ENCODE measurements at regions not wholly inside any gene's neighbourhood (a gene's known extent, or its start where the extent isn't known, plus 50 kb on each side); places are given as distances from the start of the nearest gene placed in this dataset.

GRCh38 chr2:198411936-198412335 is 607.5 kb downstream of the PLCL1 start:
- H3K4me3 ChIP-seq (ENCODE audit: low read depth in 1 of 5, low read length in 5 of 5): no peak overlapping the region
- no peaks in the 10 kb centered on the region for H3K9me3 ChIP-seq (ENCODE audit: control insufficient read depth in 5 of 5, low read length in 5 of 5)
- H3K27me3 ChIP-seq (ENCODE audit: control insufficient read depth in 5 of 5, insufficient read depth in 4 of 5, low read length in 5 of 5): no peaks in the 10 kb centered on the region
- no peak overlapping the region for H3K9ac ChIP-seq (ENCODE audit: low read length in 5 of 5)
- H3K27ac ChIP-seq (ENCODE audit: low read depth, low read length): no peak overlapping the region
- H3K36me3 ChIP-seq (ENCODE audit: control insufficient read depth in 5 of 5, insufficient read depth in 5 of 5, low read length in 5 of 5): no peaks in the 10 kb centered on the region
- no peaks in the 10 kb centered on the region for H3K4me1 ChIP-seq (ENCODE audit: control insufficient read depth in 5 of 5, insufficient read depth in 5 of 5, low read length in 5 of 5)

GRCh38 chr2:198408171-198408570 is 603.8 kb downstream of the PLCL1 start:
- Histone ChIP-seq H3K9ac (ENCODE audit: low read length in 5 of 5) (no peak overlapping the region), H3K4me3 (ENCODE audit: low read depth in 1 of 5, low read length in 5 of 5) (no peak overlapping the region), H3K27me3 (ENCODE audit: control insufficient read depth in 5 of 5, insufficient read depth in 4 of 5, low read length in 5 of 5) (no peaks in the 10 kb centered on the region), H3K27ac (ENCODE audit: low read depth, low read length) (no peak overlapping the region), H3K9me3 (ENCODE audit: control insufficient read depth in 5 of 5, low read length in 5 of 5) (no peaks in the 10 kb centered on the region), H3K36me3 (ENCODE audit: control insufficient read depth in 5 of 5, insufficient read depth in 5 of 5, low read length in 5 of 5) (no peaks in the 10 kb centered on the region), H3K4me1 (ENCODE audit: control insufficient read depth in 5 of 5, insufficient read depth in 5 of 5, low read length in 5 of 5) (no peaks in the 10 kb centered on the region)

GRCh38 chr2:198405311-198405710 is 600.9 kb downstream of the PLCL1 start:
- Histone ChIP-seq H3K27ac (ENCODE audit: low read depth, low read length) (no peak overlapping the region), H3K9ac (ENCODE audit: low read length in 5 of 5) (no peak overlapping the region), H3K36me3 (ENCODE audit: control insufficient read depth in 5 of 5, insufficient read depth in 5 of 5, low read length in 5 of 5) (no peaks in the 10 kb centered on the region), H3K4me3 (ENCODE audit: low read depth in 1 of 5, low read length in 5 of 5) (no peak overlapping the region), H3K27me3 (ENCODE audit: control insufficient read depth in 5 of 5, insufficient read depth in 4 of 5, low read length in 5 of 5) (no peaks in the 10 kb centered on the region), H3K4me1 (ENCODE audit: control insufficient read depth in 5 of 5, insufficient read depth in 5 of 5, low read length in 5 of 5) (no peaks in the 10 kb centered on the region), H3K9me3 (ENCODE audit: control insufficient read depth in 5 of 5, low read length in 5 of 5) (no peaks in the 10 kb centered on the region)

- H3K27ac ChIP-seq (ENCODE audit: low read depth, low read length): no peak overlapping the region
- H3K36me3 ChIP-seq (ENCODE audit: control insufficient read depth in 5 of 5, insufficient read depth in 5 of 5, low read length in 5 of 5): no peaks in the 10 kb centered on the region
- H3K4me3 ChIP-seq (ENCODE audit: low read depth in 1 of 5, low read length in 5 of 5): no peak overlapping the region
- H3K27me3 ChIP-seq (ENCODE audit: control insufficient read depth in 5 of 5, insufficient read depth in 4 of 5, low read length in 5 of 5): no peaks in the 10 kb centered on the region
- H3K4me1 ChIP-seq (ENCODE audit: control insufficient read depth in 5 of 5, insufficient read depth in 5 of 5, low read length in 5 of 5): no peaks in the 10 kb centered on the region
- H3K9me3 ChIP-seq (ENCODE audit: control insufficient read depth in 5 of 5, low read length in 5 of 5): no peaks in the 10 kb centered on the region
- no peak overlapping the region for H3K9ac ChIP-seq (ENCODE audit: low read length in 5 of 5)
Measured at GRCh38 chr2:198401644-198402043, 597.3 kb downstream of the PLCL1 start.

GRCh38 chr2:198400999-198401398 is 596.6 kb downstream of the PLCL1 start:
- H3K27me3 ChIP-seq (ENCODE audit: control insufficient read depth in 5 of 5, insufficient read depth in 4 of 5, low read length in 5 of 5): no peaks in the 10 kb centered on the region
- no peaks in the 10 kb centered on the region for H3K4me1 ChIP-seq (ENCODE audit: control insufficient read depth in 5 of 5, insufficient read depth in 5 of 5, low read length in 5 of 5)
- H3K36me3 ChIP-seq (ENCODE audit: control insufficient read depth in 5 of 5, insufficient read depth in 5 of 5, low read length in 5 of 5): no peaks in the 10 kb centered on the region
- H3K9me3 ChIP-seq (ENCODE audit: control insufficient read depth in 5 of 5, low read length in 5 of 5): no peaks in the 10 kb centered on the region
- H3K9ac ChIP-seq (ENCODE audit: low read length in 5 of 5): no peak overlapping the region
- no peak overlapping the region for H3K4me3 ChIP-seq (ENCODE audit: low read depth in 1 of 5, low read length in 5 of 5)
- no peak overlapping the region for H3K27ac ChIP-seq (ENCODE audit: low read depth, low read length)

- Histone ChIP-seq H3K4me1 (ENCODE audit: control insufficient read depth in 5 of 5, insufficient read depth in 5 of 5, low read length in 5 of 5) (no peaks in the 10 kb centered on the region), H3K9me3 (ENCODE audit: control insufficient read depth in 5 of 5, low read length in 5 of 5) (no peaks in the 10 kb centered on the region), H3K36me3 (ENCODE audit: control insufficient read depth in 5 of 5, insufficient read depth in 5 of 5, low read length in 5 of 5) (no peaks in the 10 kb centered on the region)
Measured at GRCh38 chr2:198394208-198394607, 589.8 kb downstream of the PLCL1 start.

GRCh38 chr2:198390670-198391069 is 586.3 kb downstream of the PLCL1 start:
- Histone ChIP-seq H3K9me3 (ENCODE audit: control insufficient read depth in 5 of 5, low read length in 5 of 5) (no peaks in the 10 kb centered on the region), H3K27me3 (ENCODE audit: control insufficient read depth in 5 of 5, insufficient read depth in 4 of 5, low read length in 5 of 5) (no peaks in the 10 kb centered on the region), H3K9ac (ENCODE audit: low read length in 5 of 5) (no peak overlapping the region), H3K4me3 (ENCODE audit: low read depth in 1 of 5, low read length in 5 of 5) (no peak overlapping the region), H3K27ac (ENCODE audit: low read depth, low read length) (no peak overlapping the region), H3K4me1 (ENCODE audit: control insufficient read depth in 5 of 5, insufficient read depth in 5 of 5, low read length in 5 of 5) (no peaks in the 10 kb centered on the region), H3K36me3 (ENCODE audit: control insufficient read depth in 5 of 5, insufficient read depth in 5 of 5, low read length in 5 of 5) (no peaks in the 10 kb centered on the region)

More at GRCh38 chr2:198394208-198394607, 589.8 kb downstream of the PLCL1 start:
- H3K4me3 ChIP-seq (ENCODE audit: low read depth in 1 of 5, low read length in 5 of 5): no peak overlapping the region
- H3K9ac ChIP-seq (ENCODE audit: low read length in 5 of 5): no peak overlapping the region
- H3K27ac ChIP-seq (ENCODE audit: low read depth, low read length): no peak overlapping the region
- no peaks in the 10 kb centered on the region for H3K27me3 ChIP-seq (ENCODE audit: control insufficient read depth in 5 of 5, insufficient read depth in 4 of 5, low read length in 5 of 5)

GRCh38 chr2:198387677-198388076 is 583.3 kb downstream of the PLCL1 start:
- Histone ChIP-seq H3K27me3 (ENCODE audit: control insufficient read depth in 5 of 5, insufficient read depth in 4 of 5, low read length in 5 of 5) (no peaks in the 10 kb centered on the region), H3K9ac (ENCODE audit: low read length in 5 of 5) (no peak overlapping the region), H3K36me3 (ENCODE audit: control insufficient read depth in 5 of 5, insufficient read depth in 5 of 5, low read length in 5 of 5) (no peaks in the 10 kb centered on the region), H3K4me3 (ENCODE audit: low read depth in 1 of 5, low read length in 5 of 5) (no peak overlapping the region), H3K4me1 (ENCODE audit: control insufficient read depth in 5 of 5, insufficient read depth in 5 of 5, low read length in 5 of 5) (no peaks in the 10 kb centered on the region), H3K27ac (ENCODE audit: low read depth, low read length) (no peak overlapping the region), H3K9me3 (ENCODE audit: control insufficient read depth in 5 of 5, low read length in 5 of 5) (no peaks in the 10 kb centered on the region)

- Histone ChIP-seq H3K36me3 (ENCODE audit: control insufficient read depth in 5 of 5, insufficient read depth in 5 of 5, low read length in 5 of 5) (no peaks in the 10 kb centered on the region), H3K27me3 (ENCODE audit: control insufficient read depth in 5 of 5, insufficient read depth in 4 of 5, low read length in 5 of 5) (no peaks in the 10 kb centered on the region), H3K4me1 (ENCODE audit: control insufficient read depth in 5 of 5, insufficient read depth in 5 of 5, low read length in 5 of 5) (no peaks in the 10 kb centered on the region), H3K4me3 (ENCODE audit: low read depth in 1 of 5, low read length in 5 of 5) (no peak overlapping the region), H3K27ac (ENCODE audit: low read depth, low read length) (no peak overlapping the region), H3K9me3 (ENCODE audit: control insufficient read depth in 5 of 5, low read length in 5 of 5) (no peaks in the 10 kb centered on the region), H3K9ac (ENCODE audit: low read length in 5 of 5) (no peak overlapping the region)
Measured at GRCh38 chr2:198385856-198386255, 581.5 kb downstream of the PLCL1 start.

- no peaks in the 10 kb centered on the region for H3K27me3 ChIP-seq (ENCODE audit: control insufficient read depth in 5 of 5, insufficient read depth in 4 of 5, low read length in 5 of 5)
- no peak overlapping the region for H3K9ac ChIP-seq (ENCODE audit: low read length in 5 of 5)
- no peaks in the 10 kb centered on the region for H3K9me3 ChIP-seq (ENCODE audit: control insufficient read depth in 5 of 5, low read length in 5 of 5)
- no peak overlapping the region for H3K27ac ChIP-seq (ENCODE audit: low read depth, low read length)
- H3K4me3 ChIP-seq (ENCODE audit: low read depth in 1 of 5, low read length in 5 of 5): no peak overlapping the region
- H3K36me3 ChIP-seq (ENCODE audit: control insufficient read depth in 5 of 5, insufficient read depth in 5 of 5, low read length in 5 of 5): no peaks in the 10 kb centered on the region
- no peaks in the 10 kb centered on the region for H3K4me1 ChIP-seq (ENCODE audit: control insufficient read depth in 5 of 5, insufficient read depth in 5 of 5, low read length in 5 of 5)
Measured at GRCh38 chr2:198385326-198385725, 580.9 kb downstream of the PLCL1 start.

- no peaks in the 10 kb centered on the region for H3K36me3 ChIP-seq (ENCODE audit: control insufficient read depth in 5 of 5, insufficient read depth in 5 of 5, low read length in 5 of 5)
- H3K27ac ChIP-seq (ENCODE audit: low read depth, low read length): no peak overlapping the region
- no peak overlapping the region for H3K9ac ChIP-seq (ENCODE audit: low read length in 5 of 5)
- H3K4me3 ChIP-seq (ENCODE audit: low read depth in 1 of 5, low read length in 5 of 5): no peak overlapping the region
- no peaks in the 10 kb centered on the region for H3K4me1 ChIP-seq (ENCODE audit: control insufficient read depth in 5 of 5, insufficient read depth in 5 of 5, low read length in 5 of 5)
- H3K9me3 ChIP-seq (ENCODE audit: control insufficient read depth in 5 of 5, low read length in 5 of 5): no peaks in the 10 kb centered on the region
- H3K27me3 ChIP-seq (ENCODE audit: control insufficient read depth in 5 of 5, insufficient read depth in 4 of 5, low read length in 5 of 5): no peaks in the 10 kb centered on the region
Measured at GRCh38 chr2:198383392-198383791, 579.0 kb downstream of the PLCL1 start.
